Activated CD8-positive, alpha-beta memory T cell treated with anti-CD3 and anti-CD28 coated beads, Interleukin-2, amount 10 ng/mL, durations not matched to agents 7 days and 5 days (primary cell): ENCODE measurements at regions not wholly inside any gene's neighbourhood (a gene's known extent, or its start where the extent isn't known, plus 50 kb on each side); places are given as distances from the start of the nearest gene placed in this dataset.

Experiments used
- ATAC-seq: fragments of 150-1000 bp; cut with Tn5 transposase; one replicate; pipeline ENCODE4 v1.10.0; 2021; ENCODE audit warnings: moderate library complexity
- CTCF ChIA-PET: fragments of 350-600 bp; sonication (Branson Sonifier 250); formaldehyde crosslinking; loops from one replicate; lab custom pipeline; 2021; ENCODE audit warnings: antibody characterized with exemption; lab: Charles Lee
- DNase-seq: peaks from one replicate; pipeline ENCODE4 v3.0.0-alpha.2; 2020
- H3K27ac Mint-ChIP-seq: one replicate; pipeline ENCODE4 v1.8.0; 2021; ENCODE audit warnings: mild to moderate bottlenecking, mixed read lengths
- H3K27me3 Mint-ChIP-seq: one replicate; pipeline ENCODE4 v1.8.0; 2021; ENCODE audit warnings: mixed read lengths
- H3K36me3 Mint-ChIP-seq: one replicate; pipeline ENCODE4 v1.8.0; 2021; ENCODE audit warnings: mild to moderate bottlenecking, mixed read lengths
- H3K4me1 Mint-ChIP-seq: one replicate; pipeline ENCODE4 v1.8.0; 2021; ENCODE audit warnings: mixed read lengths
- H3K4me3 Mint-ChIP-seq: one replicate; pipeline ENCODE4 v1.8.0; 2021; ENCODE audit warnings: mild to moderate bottlenecking, moderate library complexity, mixed read lengths
- H3K9me3 Mint-ChIP-seq: one replicate; pipeline ENCODE4 v1.8.0; 2022; ENCODE audit warnings: low read depth, mixed read lengths

- H3K36me3 Mint-ChIP-seq: no peaks in the 10 kb centered on the region
- H3K27me3 Mint-ChIP-seq: no peaks in the 10 kb centered on the region
- ATAC-seq: no peak
- no peaks in the 10 kb centered on the region for H3K9me3 Mint-ChIP-seq
- no peaks in the 10 kb centered on the region for H3K4me1 Mint-ChIP-seq
- no peak for DNase-seq
- CTCF ChIA-PET: no interaction called here
- no peak overlapping the region for H3K4me3 Mint-ChIP-seq
- H3K27ac Mint-ChIP-seq: no peak overlapping the region
These were observed 396.0 kb downstream of the SOCS6 start for GRCh38 chr18:70684821-70685220.

- Mint-ChIP-seq H3K4me3 (no peak overlapping the region), H3K9me3 (no peaks in the 10 kb centered on the region), H3K36me3 (no peaks in the 10 kb centered on the region), H3K4me1 (no peaks in the 10 kb centered on the region), H3K27me3 (no peaks in the 10 kb centered on the region), H3K27ac (no peak overlapping the region)
- DNase-seq: no peak
- no peak for ATAC-seq
- CTCF ChIA-PET: no interaction called here
These were observed 394.4 kb downstream of the SOCS6 start for GRCh38 chr18:70683263-70683662.

- Mint-ChIP-seq H3K27me3 (no peaks in the 10 kb centered on the region), H3K36me3 (no peaks in the 10 kb centered on the region), H3K27ac (no peak overlapping the region), H3K4me3 (no peak overlapping the region), H3K4me1 (peaks cover 3% of the 10 kb centered on the region), H3K9me3 (no peaks in the 10 kb centered on the region)
- DNase-seq (no peak), ATAC-seq (no peak)
- CTCF ChIA-PET: no interaction called here
These were observed 386.1 kb downstream of the SOCS6 start for GRCh38 chr18:70674896-70675295.

- DNase-seq: no peak
- ATAC-seq: no peak
- H3K36me3 Mint-ChIP-seq: no peaks in the 10 kb centered on the region
- no peak overlapping the region for H3K4me3 Mint-ChIP-seq
- no peak overlapping the region for H3K27ac Mint-ChIP-seq
- no peaks in the 10 kb centered on the region for H3K27me3 Mint-ChIP-seq
- no peaks in the 10 kb centered on the region for H3K9me3 Mint-ChIP-seq
- CTCF ChIA-PET: no interaction called here
- peaks cover 3% of the 10 kb centered on the region for H3K4me1 Mint-ChIP-seq
These were observed 385.0 kb downstream of the SOCS6 start for GRCh38 chr18:70673831-70674230.

GRCh38 chr18:70672581-70672980 lies 383.7 kb downstream of the SOCS6 start:
- ATAC-seq (no peak), DNase-seq (no peak)
- Mint-ChIP-seq H3K27me3 (no peaks in the 10 kb centered on the region), H3K4me3 (no peak overlapping the region), H3K9me3 (peaks cover 2% of the 10 kb centered on the region), H3K27ac (no peak overlapping the region), H3K4me1 (peaks cover 3% of the 10 kb centered on the region), H3K36me3 (no peaks in the 10 kb centered on the region)
- CTCF ChIA-PET: no interaction called here

GRCh38 chr18:70671889-70672565 lies 383.2 kb downstream of the SOCS6 start:
- Mint-ChIP-seq H3K27me3 (no peaks in the 10 kb centered on the region), H3K4me1 (peaks cover 3% of the 10 kb centered on the region), H3K27ac (no peak overlapping the region), H3K36me3 (no peaks in the 10 kb centered on the region), H3K9me3 (peaks cover 2% of the 10 kb centered on the region), H3K4me3 (no peak overlapping the region)
- no peak for DNase-seq
- CTCF ChIA-PET: no interaction called here
- ATAC-seq: no peak

- CTCF ChIA-PET: no interaction called here
- Mint-ChIP-seq H3K36me3 (no peaks in the 10 kb centered on the region), H3K27me3 (no peaks in the 10 kb centered on the region), H3K4me1 (no peaks in the 10 kb centered on the region), H3K4me3 (no peak overlapping the region), H3K27ac (no peak overlapping the region), H3K9me3 (peaks cover 5% of the 10 kb centered on the region)
- ATAC-seq (no peak), DNase-seq (no peak)
These were observed 378.1 kb downstream of the SOCS6 start for GRCh38 chr18:70666936-70667335.

GRCh38 chr18:70663141-70663540 lies 374.3 kb downstream of the SOCS6 start:
- CTCF ChIA-PET: no interaction called here
- no peak for DNase-seq
- Mint-ChIP-seq H3K27me3 (no peaks in the 10 kb centered on the region), H3K27ac (no peak overlapping the region), H3K4me1 (no peaks in the 10 kb centered on the region), H3K4me3 (no peak overlapping the region), H3K9me3 (peaks cover 3% of the 10 kb centered on the region), H3K36me3 (no peaks in the 10 kb centered on the region)
- no peak for ATAC-seq

GRCh38 chr18:70662588-70662987 lies 373.7 kb downstream of the SOCS6 start:
- CTCF ChIA-PET: no interaction called here
- peaks cover 3% of the 10 kb centered on the region for H3K9me3 Mint-ChIP-seq
- H3K4me1 Mint-ChIP-seq: no peaks in the 10 kb centered on the region
- no peak overlapping the region for H3K4me3 Mint-ChIP-seq
- H3K36me3 Mint-ChIP-seq: no peaks in the 10 kb centered on the region
- H3K27me3 Mint-ChIP-seq: no peaks in the 10 kb centered on the region
- no peak for ATAC-seq
- DNase-seq: no peak
- no peak overlapping the region for H3K27ac Mint-ChIP-seq

GRCh38 chr18:70659036-70659925 lies 370.4 kb downstream of the SOCS6 start:
- Mint-ChIP-seq H3K27me3 (no peaks in the 10 kb centered on the region), H3K4me3 (no peak overlapping the region), H3K9me3 (peaks cover 2% of the 10 kb centered on the region), H3K36me3 (no peaks in the 10 kb centered on the region), H3K27ac (no peak overlapping the region), H3K4me1 (no peaks in the 10 kb centered on the region)
- ATAC-seq: no peak
- DNase-seq: no peak
- CTCF ChIA-PET: no interaction called here

- Mint-ChIP-seq H3K27ac (no peak overlapping the region), H3K9me3 (peaks cover 7% of the 10 kb centered on the region), H3K36me3 (no peaks in the 10 kb centered on the region), H3K27me3 (no peaks in the 10 kb centered on the region), H3K4me1 (peaks cover 2% of the 10 kb centered on the region), H3K4me3 (no peak overlapping the region)
- no peak for DNase-seq
- CTCF ChIA-PET: no interaction called here
- no peak for ATAC-seq
These were observed 364.8 kb downstream of the SOCS6 start for GRCh38 chr18:70653671-70654070.

- Mint-ChIP-seq H3K4me3 (no peak overlapping the region), H3K4me1 (peaks cover 2% of the 10 kb centered on the region), H3K36me3 (no peaks in the 10 kb centered on the region), H3K27me3 (no peaks in the 10 kb centered on the region), H3K27ac (no peak overlapping the region), H3K9me3 (peaks cover 7% of the 10 kb centered on the region)
- DNase-seq: no peak
- CTCF ChIA-PET: no interaction called here
- no peak for ATAC-seq
These were observed 362.0 kb downstream of the SOCS6 start for GRCh38 chr18:70650878-70651277.

GRCh38 chr18:70649683-70650082 lies 360.8 kb downstream of the SOCS6 start:
- CTCF ChIA-PET: no interaction called here
- H3K27me3 Mint-ChIP-seq: no peaks in the 10 kb centered on the region
- peaks cover 5% of the 10 kb centered on the region for H3K9me3 Mint-ChIP-seq
- H3K4me3 Mint-ChIP-seq: no peak overlapping the region
- no peaks in the 10 kb centered on the region for H3K36me3 Mint-ChIP-seq
- no peak overlapping the region for H3K27ac Mint-ChIP-seq
- ATAC-seq: no peak
- DNase-seq: no peak
- peaks cover 2% of the 10 kb centered on the region for H3K4me1 Mint-ChIP-seq

- Mint-ChIP-seq H3K36me3 (no peaks in the 10 kb centered on the region), H3K27ac (no peak overlapping the region), H3K4me3 (no peak overlapping the region), H3K27me3 (no peaks in the 10 kb centered on the region), H3K4me1 (peaks cover under 1% of the 10 kb centered on the region), H3K9me3 (peaks cover 3% of the 10 kb centered on the region)
- CTCF ChIA-PET: no interaction called here
- DNase-seq: no peak
- ATAC-seq: no peak
These were observed 357.1 kb downstream of the SOCS6 start for GRCh38 chr18:70645971-70646370.
